HEK293T (cell line): ENCODE measurements at regions not wholly inside any gene's neighbourhood (a gene's known extent, or its start where the extent isn't known, plus 50 kb on each side); places are given as distances from the start of the nearest gene placed in this dataset.

Experiments
- ELF4 ChIP-seq: fragments of 450-650 bp; IDR thresholded peaks from 2 replicates; pipeline ENCODE4 v1.6.1; 2017; ENCODE audit warnings: antibody characterized with exemption
- FOXA1 ChIP-seq: fragments of 450-650 bp; IDR thresholded peaks from 2 replicates; pipeline ENCODE4 v1.6.1; 2016; ENCODE audit warnings: mild to moderate bottlenecking
- FOXK2 ChIP-seq: fragments of 450-650 bp; IDR thresholded peaks from 2 replicates; pipeline ENCODE4 v1.6.1; 2016; ENCODE audit warnings: mild to moderate bottlenecking
- FOXM1 ChIP-seq: fragments of 450-650 bp; IDR thresholded peaks from 2 replicates; pipeline ENCODE4 v1.6.1; 2017; ENCODE audit warnings: mild to moderate bottlenecking, borderline replicate concordance
- NFRKB ChIP-seq: fragments of 450-650 bp; IDR thresholded peaks from 2 replicates; pipeline ENCODE4 v1.6.1; 2016; ENCODE audit warnings: mild to moderate bottlenecking, moderate library complexity
- PKNOX1 ChIP-seq: fragments of 450-650 bp; IDR thresholded peaks from 2 replicates; pipeline ENCODE4 v1.6.1; 2016
- SP1 ChIP-seq: fragments of 450-650 bp; IDR thresholded peaks from 2 replicates; pipeline ENCODE4 v1.6.1; 2017
- TARDBP ChIP-seq: fragments of 450-650 bp; IDR thresholded peaks from 2 replicates; pipeline ENCODE4 v1.6.1; 2016

GRCh38 chr7:106518239-106518638, 142.7 kb downstream of the CCDC71L start:
- TF ChIP-seq FOXK2, result no peak
- TF ChIP-seq PKNOX1, result no peak
- TF ChIP-seq FOXA1, result no peak
- no peak for TF ChIP-seq FOXM1
- no peak for TF ChIP-seq ELF4
- TF ChIP-seq SP1, result no peak
- TF ChIP-seq TARDBP, result no peak
- TF ChIP-seq NFRKB, result no peak
